ENCODE measurements at regions not wholly inside any gene's neighbourhood (a gene's known extent, or its start where the extent isn't known, plus 50 kb on each side); places are given as distances from the start of the nearest gene placed in this dataset.

DNA sequence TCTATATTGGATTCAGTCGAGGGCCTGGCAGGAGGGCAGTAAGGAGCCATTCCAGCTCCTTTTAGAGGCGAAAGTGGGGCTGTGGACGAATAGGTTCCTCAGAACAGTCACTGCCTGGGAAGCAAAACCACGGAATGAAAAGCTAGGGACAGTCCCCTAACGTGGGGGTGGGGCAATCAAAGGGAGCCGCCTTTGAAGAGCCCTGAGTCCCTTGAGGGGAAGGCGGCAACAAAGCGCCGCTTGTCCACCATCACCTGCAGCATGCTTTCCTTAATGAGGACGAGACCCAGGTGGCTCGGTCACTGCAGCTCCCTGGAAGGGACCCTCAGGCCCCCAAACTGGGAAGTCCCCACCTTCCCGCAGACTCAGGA, 184.7 kb downstream of the ETS2 start:
- H3K27ac ChIP-seq, result peak overlapping the region; percentile 4 to 79 (median 76)
- H3K36me3 ChIP-seq, result no peaks in the 10 kb centered on the region
- H3K4me3 ChIP-seq, result no peak overlapping the region
- WGBS, 2 donors, result 22 to 45% methylated on average over 12 of the region's 12 CpGs
- no peak for TF ChIP-seq POLR2A (IDR thresholded peaks at IDR 0.05)
- no peak for TF ChIP-seq POLR2AphosphoS5 (IDR thresholded peaks at IDR 0.05)
- no peak for TF ChIP-seq EP300 (IDR thresholded peaks at IDR 0.05)
- TF ChIP-seq, protein P1, sequence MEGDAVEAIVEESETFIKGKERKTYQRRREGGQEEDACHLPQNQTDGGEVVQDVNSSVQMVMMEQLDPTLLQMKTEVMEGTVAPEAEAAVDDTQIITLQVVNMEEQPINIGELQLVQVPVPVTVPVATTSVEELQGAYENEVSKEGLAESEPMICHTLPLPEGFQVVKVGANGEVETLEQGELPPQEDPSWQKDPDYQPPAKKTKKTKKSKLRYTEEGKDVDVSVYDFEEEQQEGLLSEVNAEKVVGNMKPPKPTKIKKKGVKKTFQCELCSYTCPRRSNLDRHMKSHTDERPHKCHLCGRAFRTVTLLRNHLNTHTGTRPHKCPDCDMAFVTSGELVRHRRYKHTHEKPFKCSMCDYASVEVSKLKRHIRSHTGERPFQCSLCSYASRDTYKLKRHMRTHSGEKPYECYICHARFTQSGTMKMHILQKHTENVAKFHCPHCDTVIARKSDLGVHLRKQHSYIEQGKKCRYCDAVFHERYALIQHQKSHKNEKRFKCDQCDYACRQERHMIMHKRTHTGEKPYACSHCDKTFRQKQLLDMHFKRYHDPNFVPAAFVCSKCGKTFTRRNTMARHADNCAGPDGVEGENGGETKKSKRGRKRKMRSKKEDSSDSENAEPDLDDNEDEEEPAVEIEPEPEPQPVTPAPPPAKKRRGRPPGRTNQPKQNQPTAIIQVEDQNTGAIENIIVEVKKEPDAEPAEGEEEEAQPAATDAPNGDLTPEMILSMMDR (IDR thresholded peaks at IDR 0.05), result no peak
- intact Hi-C loops (cut with DNase I), result loop anchor here (2.0 to 10.0 kb wide), 3 partner anchors 230 to 1064 kb away; no protein-coding TSS in a partner anchor
- peak; percentile 77 for DNase-seq
- H3K4me1 ChIP-seq, result peaks cover 0 to 88% (median 84%) of the 10 kb centered on the region in 4 donors
- no peaks in the 10 kb centered on the region for H3K9me3 ChIP-seq
- no peaks in the 10 kb centered on the region for H3K27me3 ChIP-seq

- H3K27ac ChIP-seq, result peak overlapping the region; percentile 4 to 79 (median 76)
- peak; percentile 87 for DNase-seq
- peaks cover 0 to 94% (median 89%) of the 10 kb centered on the region in 4 donors for H3K4me1 ChIP-seq
- H3K36me3 ChIP-seq, result no peaks in the 10 kb centered on the region
- intact Hi-C loops (cut with DNase I), result loop anchor here (2.0 to 10.0 kb wide), 7 partner anchors 65 to 1065 kb away; partner anchors contain the start of gene ETS2
- no peaks in the 10 kb centered on the region for H3K27me3 ChIP-seq
- peak overlapping the region in 1 of 4 donors; percentile 11 for H3K4me3 ChIP-seq
- WGBS, 2 donors, result 32 to 40% methylated on average over 17 of the region's 17 CpGs
- no peaks in the 10 kb centered on the region for H3K9me3 ChIP-seq
- TF ChIP-seq POLR2A (IDR thresholded peaks at IDR 0.05), result no peak
- TF ChIP-seq POLR2AphosphoS5 (IDR thresholded peaks at IDR 0.05), result peak; percentile 94 to 98 (median 96)
- peak; percentile 82 to 96 (median 90) for TF ChIP-seq EP300 (IDR thresholded peaks at IDR 0.05)
Measured at GRCh38 chr21:38989745-38990423, 184.2 kb downstream of the ETS2 start.

DNA sequence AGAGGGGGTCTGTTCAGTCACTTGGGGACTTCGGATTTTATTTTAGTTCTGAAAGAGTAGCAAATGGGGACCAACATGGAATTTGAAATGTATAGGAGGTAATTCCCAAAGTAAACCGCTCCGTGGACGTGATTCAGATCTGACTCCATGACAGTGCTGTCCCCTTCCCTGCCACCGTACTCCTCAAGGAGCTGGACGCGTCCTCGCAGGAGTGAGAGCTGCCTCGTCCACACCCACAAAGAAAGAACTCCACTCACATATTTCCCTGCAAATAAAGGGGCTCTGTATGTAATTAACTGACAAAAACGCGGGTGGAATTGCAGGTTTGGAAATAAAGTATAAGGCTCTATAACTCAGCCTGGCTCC, 183.6 kb downstream of the ETS2 start:
- no peaks in the 10 kb centered on the region for H3K27me3 ChIP-seq
- no peaks in the 10 kb centered on the region for H3K36me3 ChIP-seq
- TF ChIP-seq POLR2AphosphoS5 (IDR thresholded peaks at IDR 0.05) (no peak), EP300 (IDR thresholded peaks at IDR 0.05) (no peak), POLR2A (IDR thresholded peaks at IDR 0.05) (no peak)
- TF ChIP-seq, protein P1 (IDR thresholded peaks at IDR 0.05), result no peak
- H3K4me1 ChIP-seq, result peaks cover 0 to 98% (median 94%) of the 10 kb centered on the region in 4 donors
- intact Hi-C loops (cut with DNase I), result loop anchor here (2.0 to 5.0 kb wide), 4 partner anchors 65 to 182 kb away; partner anchors contain the start of gene ETS2
- H3K9me3 ChIP-seq, result no peaks in the 10 kb centered on the region
- no peak for DNase-seq
- WGBS, 2 donors, result 81 to 84% methylated on average over 11 of the region's 11 CpGs
- peak overlapping the region in 3 of 4 donors; percentile 74 to 79 (median 78) for H3K27ac ChIP-seq
- H3K4me3 ChIP-seq, result peak overlapping the region in 1 of 4 donors; percentile 11

- peak; percentile 85 for DNase-seq
- TF ChIP-seq POLR2AphosphoS5 (IDR thresholded peaks at IDR 0.05) (no peak), POLR2A (IDR thresholded peaks at IDR 0.05) (no peak), EP300 (IDR thresholded peaks at IDR 0.05) (no peak)
- TF ChIP-seq, protein P1 (IDR thresholded peaks at IDR 0.05), result no peak
- Histone ChIP-seq H3K4me1 (peaks cover 0 to 96% (median 91%) of the 10 kb centered on the region in 4 donors), H3K9me3 (no peaks in the 10 kb centered on the region), H3K27ac (peak overlapping the region in 3 of 4 donors; percentile 74 to 79 (median 78)), H3K27me3 (no peaks in the 10 kb centered on the region), H3K36me3 (no peaks in the 10 kb centered on the region), H3K4me3 (peak overlapping the region in 1 of 4 donors; percentile 11)
- intact Hi-C loops (cut with DNase I), result loop anchor here (1.0 to 5.0 kb wide), 5 partner anchors 64 to 181 kb away; partner anchors contain the start of gene ETS2
- WGBS, 2 donors, result 65 to 88% methylated on average over 29 of the region's 29 CpGs
Measured at GRCh38 chr21:38988509-38989378, 183.0 kb downstream of the ETS2 start.

Data from sigmoid colon (tissue), 6 donors.